HG03159 (cell line): ENCODE measurements at regions not wholly inside any gene's neighbourhood (a gene's known extent, or its start where the extent isn't known, plus 50 kb on each side); places are given as distances from the start of the nearest gene placed in this dataset.
"Not testable (repeated sequence)": the region's sequence is repeated elsewhere in the genome, so short reads cannot be mapped to it uniquely, and the experiment has no call there.

Experiments
- ATAC-seq: cut with Tn5 transposase; IDR thresholded peaks from one replicate; pipeline ENCODE4 v1.9.1; 2021; ENCODE audit warnings: mild to moderate bottlenecking, moderate library complexity; ENCODE audit not compliant: unreplicated experiment

- not testable (repeated sequence) for ATAC-seq
These were observed 140.0 kb upstream of the C1GALT1 start for GRCh38 chr7:7042286-7042893.

- ATAC-seq = no peak
These were observed 137.5 kb upstream of the C1GALT1 start for GRCh38 chr7:7044806-7045205.

- ATAC-seq = no peak
These were observed 134.1 kb upstream of the C1GALT1 start for GRCh38 chr7:7048213-7048612.

GRCh38 chr7:7051206-7051877, 131.0 kb upstream of the C1GALT1 start:
- peak; percentile 79 for ATAC-seq

- ATAC-seq = no peak
These were observed 128.0 kb upstream of the C1GALT1 start for GRCh38 chr7:7054252-7054830.

- no peak for ATAC-seq
These were observed 121.3 kb upstream of the C1GALT1 start for GRCh38 chr7:7060828-7061599.

- ATAC-seq = no peak
These were observed 104.4 kb upstream of the C1GALT1 start for GRCh38 chr7:7077945-7078344.

- ATAC-seq = no peak
These were observed 101.5 kb upstream of the C1GALT1 start for GRCh38 chr7:7080802-7081201.

- no peak for ATAC-seq
These were observed 91.9 kb upstream of the C1GALT1 start for GRCh38 chr7:7090460-7090859.

GRCh38 chr7:7098280-7098818, 84.0 kb upstream of the C1GALT1 start:
- no peak for ATAC-seq

- no peak for ATAC-seq
These were observed 82.7 kb upstream of the C1GALT1 start for GRCh38 chr7:7099584-7100014.

GRCh38 chr7:7100432-7100849, 81.9 kb upstream of the C1GALT1 start:
- no peak for ATAC-seq

GRCh38 chr7:7102906-7103305, 79.4 kb upstream of the C1GALT1 start:
- ATAC-seq = no peak

GRCh38 chr7:7103343-7104313, 78.7 kb upstream of the C1GALT1 start:
- ATAC-seq = no peak

GRCh38 chr7:7104314-7104698, 78.0 kb upstream of the C1GALT1 start:
- no peak for ATAC-seq

- ATAC-seq = no peak
These were observed 77.4 kb upstream of the C1GALT1 start for GRCh38 chr7:7104971-7105370.

GRCh38 chr7:7105800-7106582, 76.4 kb upstream of the C1GALT1 start:
- ATAC-seq = no peak

- ATAC-seq = no peak
These were observed 73.4 kb upstream of the C1GALT1 start for GRCh38 chr7:7108931-7109330.

GRCh38 chr7:7109934-7110333, 72.4 kb upstream of the C1GALT1 start:
- ATAC-seq = no peak
